Renal cortex interstitium (tissue), 11 donors: ENCODE measurements at regions not wholly inside any gene's neighbourhood (a gene's known extent, or its start where the extent isn't known, plus 50 kb on each side); places are given as distances from the start of the nearest gene placed in this dataset.

Experiments used
- DNase-seq, 11 donors: peaks; one replicate each; pipeline ENCODE4 v3.0.0-alpha.2; 2013; ENCODE audit warnings: low read depth in 9 of 11, low spot score in 4 of 11; ENCODE audit errors: extremely low read depth in 1 of 11

DNA sequence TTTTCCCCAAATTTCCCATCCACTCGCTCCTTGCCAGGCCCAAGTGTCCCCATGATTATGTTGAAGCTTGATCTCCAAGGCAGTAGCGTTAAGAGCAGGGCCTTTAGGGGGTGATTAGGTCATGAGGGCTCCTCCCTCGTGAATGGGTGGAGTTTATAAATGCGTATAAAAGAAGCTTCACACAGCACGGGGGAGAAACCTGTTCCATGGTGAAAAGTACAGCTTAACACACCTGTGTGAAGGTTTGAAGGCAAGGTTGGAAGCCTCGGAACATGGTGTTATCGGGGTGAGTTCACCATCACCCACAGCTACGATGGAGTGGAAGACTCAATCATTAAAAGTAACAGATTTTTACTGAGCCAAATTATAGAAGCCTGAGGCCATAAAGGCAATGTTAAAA lies 137.4 kb upstream of the ALKAL2 start:
- DNase-seq, result no peak

DNA sequence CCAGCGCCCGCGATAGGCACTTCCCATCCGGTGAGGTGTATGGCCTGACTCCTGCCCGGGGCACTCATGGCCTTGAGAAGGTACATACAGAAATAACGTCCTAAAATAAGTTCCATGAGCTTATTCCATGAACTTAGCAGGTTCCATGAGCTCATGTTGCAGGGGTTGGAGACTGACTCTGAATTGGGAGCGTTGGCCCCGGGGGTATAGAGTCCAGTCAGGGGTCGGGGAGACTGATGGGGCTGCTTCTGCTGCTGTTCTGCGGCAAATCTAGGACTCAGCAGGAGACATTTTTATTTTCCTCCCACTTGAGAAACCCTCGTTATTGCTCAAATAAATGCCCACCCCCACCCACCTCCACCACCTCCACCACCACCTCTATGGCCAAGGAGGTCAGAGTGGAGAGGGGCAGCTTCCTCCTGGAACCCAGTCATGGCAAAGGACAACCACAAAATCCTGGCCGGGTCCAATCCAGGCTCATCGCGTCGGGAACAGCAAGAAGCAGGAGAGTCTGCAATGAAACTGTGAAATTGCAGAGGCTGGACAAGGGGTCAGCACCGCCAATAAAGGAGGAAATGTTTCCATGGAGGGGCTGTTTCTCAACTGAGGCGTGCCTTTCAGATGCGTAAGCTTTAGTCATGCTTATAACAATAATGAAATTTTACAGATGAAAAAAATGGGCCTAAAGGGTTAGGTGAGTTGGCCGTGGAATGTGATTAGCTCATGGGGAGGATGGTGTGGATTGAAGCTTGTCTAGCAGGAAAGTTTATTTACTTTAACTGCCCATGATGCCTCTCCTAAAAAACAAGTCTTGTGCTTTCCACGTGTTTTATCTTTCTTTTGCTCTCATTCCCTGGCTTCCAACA lies 136.6 kb upstream of the ALKAL2 start:
- no peak for DNase-seq

GRCh38 chr2:423479-423878 lies 135.6 kb upstream of the ALKAL2 start:
- no peak for DNase-seq

GRCh38 chr2:422676-423435 lies 135.0 kb upstream of the ALKAL2 start:
- DNase-seq, result no peak

DNA sequence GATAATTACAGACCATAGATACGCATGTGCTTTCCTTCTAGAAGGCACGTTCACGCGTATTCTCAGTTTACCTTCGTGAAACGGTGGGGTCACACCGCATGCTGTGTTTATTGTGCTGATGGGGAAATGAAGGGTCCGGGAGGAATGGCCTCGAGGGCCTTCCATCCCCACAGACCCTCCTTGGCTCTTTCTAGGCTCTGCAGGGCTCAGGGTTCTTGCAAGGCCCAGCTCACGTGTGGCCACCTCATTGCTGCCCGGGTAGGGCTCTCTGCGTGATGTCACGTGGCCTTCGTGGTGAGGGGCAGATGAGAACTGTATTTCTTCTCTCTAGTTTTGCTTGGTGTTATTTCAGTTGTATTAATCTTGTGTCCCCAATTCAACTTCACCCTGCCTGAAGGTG lies 133.5 kb upstream of the ALKAL2 start:
- DNase-seq, result no peak

DNA sequence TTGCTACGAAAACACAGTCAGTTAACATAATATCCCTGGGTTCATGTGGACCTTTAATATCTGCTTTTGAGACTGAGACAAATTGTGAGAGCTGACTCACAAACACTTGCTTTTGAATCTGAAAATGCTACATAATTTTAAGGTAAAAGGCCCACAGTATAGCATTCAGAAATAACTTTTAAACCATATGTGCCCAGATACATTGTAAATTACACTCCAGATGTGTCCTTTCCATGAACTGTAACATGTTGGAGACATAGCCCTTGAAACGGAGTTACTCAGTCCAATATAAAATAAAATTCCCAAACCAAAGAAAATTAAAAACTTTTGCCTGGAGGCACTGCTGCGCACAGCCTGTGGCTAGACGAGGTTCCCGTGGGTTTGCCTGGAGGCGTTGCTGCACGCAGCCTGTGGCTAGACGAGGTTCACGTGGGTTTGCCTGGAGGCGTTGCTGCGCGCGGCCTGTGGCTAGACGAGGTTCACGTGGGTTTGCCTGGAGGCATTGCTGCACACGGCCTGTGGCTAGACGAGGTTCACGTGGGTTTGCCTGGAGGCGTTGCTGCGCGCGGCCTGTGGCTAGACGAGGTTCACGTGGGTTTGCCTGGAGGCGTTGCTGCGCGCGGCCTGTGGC lies 131.9 kb upstream of the ALKAL2 start:
- DNase-seq, result no peak

- DNase-seq, result no peak
These were observed 129.8 kb upstream of the ALKAL2 start for GRCh38 chr2:417662-418061.

GRCh38 chr2:417006-417405 lies 129.1 kb upstream of the ALKAL2 start:
- DNase-seq, result no peak

DNA sequence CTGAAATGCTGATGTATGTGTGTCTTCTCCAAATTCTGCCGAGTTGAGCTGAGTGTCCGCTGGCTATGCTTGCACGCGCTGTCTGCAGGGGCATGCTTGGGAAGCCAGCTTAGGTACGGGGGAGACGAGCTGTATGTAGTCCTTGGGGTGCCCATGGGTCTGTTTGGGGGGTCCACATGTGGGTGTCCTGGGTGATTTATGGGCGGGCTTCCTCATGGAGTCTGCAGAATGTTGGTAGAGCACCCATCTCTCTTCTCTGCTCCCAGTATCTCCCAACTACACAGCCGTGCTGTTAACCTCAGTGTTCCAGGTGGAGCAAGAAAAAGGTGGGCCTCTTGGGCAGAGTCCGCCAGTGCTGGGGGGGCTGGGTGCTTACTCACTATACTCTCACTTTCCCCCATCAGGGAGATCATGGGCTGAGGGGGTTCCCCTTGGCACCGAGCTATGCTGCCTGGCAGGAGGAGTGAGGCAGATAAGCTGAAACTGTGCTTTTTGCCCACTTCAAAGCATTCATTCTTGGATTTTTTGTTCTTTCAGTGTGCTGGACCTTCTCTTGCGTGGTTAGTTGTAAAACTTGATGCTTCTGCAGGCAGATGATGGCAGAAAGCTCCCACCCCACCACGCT lies 128.2 kb upstream of the ALKAL2 start:
- no peak for DNase-seq

GRCh38 chr2:409523-409922 lies 121.6 kb upstream of the ALKAL2 start:
- no peak for DNase-seq

DNA sequence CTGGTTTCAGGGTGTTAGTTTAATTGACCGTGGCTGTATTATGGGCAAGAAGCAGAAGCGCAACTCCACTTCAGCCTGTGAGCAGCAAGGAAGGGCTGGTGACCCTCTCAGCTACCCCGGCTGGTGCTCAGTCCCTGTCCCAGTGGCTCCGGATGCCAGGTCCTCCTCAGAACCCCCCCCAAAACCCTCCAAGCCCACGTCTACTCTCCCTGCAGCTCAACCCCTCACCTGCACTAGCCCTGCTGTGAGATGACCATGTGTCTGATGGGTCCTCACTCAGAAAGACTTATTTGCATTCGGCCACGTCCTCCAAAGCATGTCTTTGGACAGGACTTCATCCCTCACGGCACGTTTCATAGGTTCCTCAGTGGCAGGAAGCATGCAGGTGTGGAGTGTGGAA lies 119.7 kb upstream of the ALKAL2 start:
- DNase-seq, result no peak

- DNase-seq, result no peak
These were observed 119.0 kb upstream of the ALKAL2 start for GRCh38 chr2:406876-407275.

DNA sequence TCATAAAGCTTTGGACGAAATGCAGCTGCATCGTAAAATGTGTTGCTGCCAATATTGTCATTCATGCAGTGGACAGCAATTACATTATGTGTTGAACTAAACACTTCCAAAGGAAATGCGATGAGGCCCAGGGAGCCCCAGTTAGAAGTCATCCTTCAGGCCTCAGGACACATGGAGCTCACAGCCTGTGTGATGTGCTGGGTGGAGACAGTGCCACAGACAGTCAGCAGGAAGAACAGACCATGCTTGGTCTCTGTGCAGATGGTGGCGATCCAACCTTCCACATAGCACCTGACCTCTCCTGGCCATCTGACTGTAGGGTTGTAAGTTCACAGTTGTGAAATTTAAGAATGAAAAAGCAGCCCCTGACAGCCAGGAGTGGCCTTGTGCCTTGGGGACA lies 118.3 kb upstream of the ALKAL2 start:
- no peak for DNase-seq

DNA sequence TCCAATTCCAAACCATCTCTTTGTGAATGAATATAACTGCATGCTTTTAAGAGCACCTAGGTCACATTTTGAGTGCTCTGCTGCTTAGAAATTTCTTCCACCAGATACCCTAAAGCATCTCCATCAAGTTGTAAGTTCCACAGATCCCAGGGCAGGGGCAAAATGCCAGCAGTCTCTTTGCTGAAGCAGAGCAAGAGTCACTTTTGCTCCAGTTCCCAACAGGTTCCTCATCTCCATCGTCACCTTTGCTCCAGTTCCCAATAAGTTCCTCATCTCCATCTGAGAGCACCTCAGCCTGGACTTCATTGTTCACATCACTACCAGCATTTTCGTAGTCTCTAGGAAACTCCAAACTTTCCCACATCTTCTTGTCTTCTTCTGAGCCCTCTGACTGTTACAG lies 116.7 kb upstream of the ALKAL2 start:
- DNase-seq, result no peak

- no peak for DNase-seq
These were observed 115.8 kb upstream of the ALKAL2 start for GRCh38 chr2:403682-404081.

DNA sequence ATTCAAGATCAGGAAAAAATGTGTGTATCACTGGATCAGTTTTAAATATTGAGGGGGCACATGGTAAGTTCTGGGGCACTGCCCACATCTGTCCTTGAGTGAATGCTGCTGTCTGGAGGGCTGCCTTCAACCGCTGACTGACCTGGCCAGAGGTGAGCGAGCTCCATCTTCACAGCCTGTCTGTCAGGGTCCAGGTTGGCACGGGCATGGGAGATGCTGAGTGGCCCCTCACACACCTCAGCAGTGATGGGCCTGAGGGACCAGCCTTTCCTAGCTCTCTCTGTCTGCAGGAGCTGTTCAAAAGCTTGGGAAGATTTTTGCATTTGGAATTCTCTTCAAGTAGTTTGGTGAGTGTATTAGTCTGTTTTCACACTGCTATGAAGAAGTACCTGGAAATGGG lies 114.8 kb upstream of the ALKAL2 start:
- no peak for DNase-seq

DNA sequence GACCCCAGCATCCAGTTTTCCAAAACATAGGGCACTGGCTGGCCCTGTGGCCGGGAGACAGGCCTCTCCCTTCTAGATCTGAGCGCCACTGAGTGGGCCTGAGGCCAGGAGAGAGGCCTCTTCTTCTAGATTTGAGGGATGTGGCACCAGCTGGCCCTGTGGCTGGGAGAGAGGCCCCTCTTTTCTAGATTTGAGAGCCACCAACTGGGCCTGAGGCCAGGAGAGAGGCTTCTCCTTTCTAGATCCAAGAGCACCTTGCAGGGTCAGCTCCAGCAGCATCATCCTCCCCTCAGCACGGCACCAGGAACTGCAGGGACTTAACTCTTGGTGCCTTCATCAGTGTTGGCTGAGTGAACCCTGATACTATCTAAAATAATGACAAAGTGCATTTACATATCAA lies 114.3 kb upstream of the ALKAL2 start:
- no peak for DNase-seq

DNA sequence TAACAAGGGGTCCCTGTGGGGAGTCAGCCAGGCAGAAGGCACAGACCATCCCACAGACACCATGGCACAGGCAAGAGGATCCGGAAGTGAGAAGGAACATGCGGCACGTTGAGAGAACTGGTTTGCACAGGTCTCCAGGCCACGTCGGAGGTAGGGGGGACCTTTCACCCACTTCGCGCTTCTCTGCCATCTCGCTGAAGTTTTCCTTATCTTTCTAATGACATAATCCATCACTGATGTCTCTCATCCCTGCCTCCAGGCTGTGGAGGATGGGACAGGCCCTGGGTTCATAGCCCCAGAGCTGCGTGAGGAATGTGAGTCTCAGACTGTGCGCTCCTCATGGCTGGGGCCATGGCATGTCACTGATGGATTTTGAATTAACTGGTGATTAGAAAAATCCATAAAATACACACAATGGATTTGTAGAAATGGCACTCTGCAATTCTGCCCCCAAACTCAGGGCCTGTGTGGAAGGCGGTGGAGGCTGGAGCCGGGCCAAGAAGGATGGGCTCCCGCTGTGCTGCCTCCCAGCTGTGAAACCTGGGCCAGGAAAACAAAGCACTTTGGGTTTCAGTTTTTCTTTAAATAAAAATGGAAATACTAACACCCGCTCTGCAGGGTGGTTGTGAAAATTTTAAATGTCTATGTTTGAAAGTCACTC lies 113.3 kb upstream of the ALKAL2 start:
- no peak for DNase-seq

DNA sequence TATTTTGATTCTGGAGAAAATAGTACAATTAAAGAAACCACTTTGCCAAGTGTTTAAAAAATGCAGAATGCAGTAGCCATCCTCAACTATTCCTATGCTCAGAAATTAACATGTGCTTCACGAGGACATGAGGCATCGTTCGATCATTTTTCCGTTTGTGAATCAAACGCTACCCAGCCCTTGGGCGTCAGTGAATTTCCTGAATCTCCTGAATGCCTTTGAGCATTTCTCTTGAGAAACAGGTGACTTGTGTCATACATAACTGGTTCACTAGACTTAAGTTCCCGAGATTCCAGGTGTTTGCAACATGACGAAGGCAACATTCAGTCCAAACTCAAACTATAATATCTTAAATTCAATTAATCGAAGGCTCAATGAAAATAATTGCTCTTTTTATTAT lies 110.0 kb upstream of the ALKAL2 start:
- no peak for DNase-seq
